ENCODE measurements at regions not wholly inside any gene's neighbourhood (a gene's known extent, or its start where the extent isn't known, plus 50 kb on each side); places are given as distances from the start of the nearest gene placed in this dataset.

DNA sequence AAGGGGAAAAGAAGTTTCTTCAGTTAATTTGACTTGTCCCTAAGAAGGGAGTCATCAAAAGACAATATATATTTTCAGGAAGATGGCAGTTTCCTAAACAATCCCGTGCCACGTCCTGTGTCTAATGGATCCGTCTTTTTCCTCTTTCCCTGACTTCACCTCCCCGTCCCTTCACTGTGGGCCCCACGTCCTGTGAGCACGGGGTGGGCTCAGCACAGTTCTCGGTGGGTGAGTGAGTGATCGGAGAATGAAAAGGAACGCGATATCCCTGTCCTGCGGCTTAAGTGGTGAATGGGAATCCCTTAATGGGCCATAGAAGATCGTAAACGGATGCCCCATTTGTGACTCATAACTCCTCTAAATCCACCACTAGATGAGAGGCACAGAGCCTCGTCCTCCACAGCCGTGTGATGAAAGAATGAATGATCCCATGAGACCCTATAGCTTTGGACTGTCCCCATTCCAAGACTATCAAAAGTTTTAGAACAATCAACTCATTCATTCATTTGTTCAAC is 63.5 kb upstream of the PITRM1 start:
- no peak for DNase-seq (ENCODE audit: extremely low read depth in 1 of 11, low read depth in 9 of 11, low spot score in 4 of 11)

- DNase-seq (ENCODE audit: extremely low read depth in 1 of 11, low read depth in 9 of 11, low spot score in 4 of 11): no peak
These were observed 62.8 kb upstream of the PITRM1 start for GRCh38 chr10:3235395-3235794.

- DNase-seq (ENCODE audit: extremely low read depth in 1 of 11, low read depth in 9 of 11, low spot score in 4 of 11): no peak
These were observed 61.0 kb upstream of the PITRM1 start for GRCh38 chr10:3233486-3233990.

- DNase-seq (ENCODE audit: extremely low read depth in 1 of 11, low read depth in 9 of 11, low spot score in 4 of 11): no peak
These were observed 59.6 kb upstream of the PITRM1 start for GRCh38 chr10:3231951-3232730.

GRCh38 chr10:3229815-3230214 is 57.2 kb upstream of the PITRM1 start:
- no peak for DNase-seq (ENCODE audit: extremely low read depth in 1 of 11, low read depth in 9 of 11, low spot score in 4 of 11)

GRCh38 chr10:3228629-3228945 is 56.0 kb upstream of the PITRM1 start:
- no peak for DNase-seq (ENCODE audit: extremely low read depth in 1 of 11, low read depth in 9 of 11, low spot score in 4 of 11)

DNA sequence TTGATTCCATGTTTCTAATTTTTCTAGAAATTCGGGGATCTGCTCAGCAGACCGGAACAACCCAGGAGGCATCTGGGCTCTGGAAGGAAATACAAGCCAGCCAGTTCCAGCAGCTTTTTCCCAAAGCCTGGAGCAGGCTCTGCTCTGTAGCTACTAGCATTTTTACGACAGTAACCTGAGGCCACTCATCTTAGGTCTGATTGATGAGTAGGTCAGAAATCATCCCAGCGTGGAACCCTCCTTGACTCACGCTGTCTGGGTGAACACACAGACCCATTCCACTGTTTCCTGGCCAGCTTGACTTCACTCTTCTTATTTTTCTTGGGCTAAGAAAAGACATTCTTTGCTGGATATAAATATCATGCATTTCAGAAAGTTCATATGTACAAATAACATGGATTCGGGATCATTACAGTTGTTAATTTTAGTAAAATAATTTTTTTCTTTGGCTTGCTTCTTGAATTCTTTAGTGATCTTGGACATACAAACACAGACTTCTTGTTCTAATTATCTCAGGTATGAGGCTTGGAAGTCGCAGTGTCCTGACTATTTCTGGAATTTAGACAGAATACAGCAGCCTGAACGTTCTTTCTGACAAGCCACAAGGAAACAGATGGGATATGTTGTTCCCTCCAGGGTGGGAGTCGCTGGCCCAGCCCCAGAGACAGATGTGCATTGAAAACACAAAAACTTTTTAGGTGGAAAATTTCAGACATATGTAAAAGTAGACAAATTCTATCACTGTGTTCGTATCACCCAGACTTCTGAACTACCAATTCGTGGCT is 54.6 kb upstream of the PITRM1 start:
- DNase-seq (ENCODE audit: extremely low read depth in 1 of 11, low read depth in 9 of 11, low spot score in 4 of 11): peak in 3 of 11 donors; percentile 15 to 59 (median 43)

DNA sequence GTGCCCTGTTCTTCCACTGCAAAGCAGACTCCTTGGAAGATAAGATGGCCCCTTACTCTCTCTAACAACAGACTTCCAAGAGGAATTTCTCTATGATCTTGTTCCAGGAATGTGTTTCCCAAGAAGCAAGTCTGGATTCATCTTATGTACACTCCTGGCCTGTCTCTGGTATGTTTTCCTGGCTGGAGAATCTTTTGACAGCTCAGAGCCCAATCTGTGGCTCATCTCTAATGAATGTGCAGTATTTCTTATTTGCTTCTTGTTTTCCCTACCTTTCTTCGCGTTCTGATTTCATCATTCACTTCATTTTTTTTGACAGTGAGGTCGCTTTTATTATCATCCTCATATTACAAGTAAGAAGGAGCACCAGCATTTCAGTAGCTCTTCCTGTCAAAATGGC is 53.0 kb upstream of the PITRM1 start:
- DNase-seq (ENCODE audit: extremely low read depth in 1 of 11, low read depth in 9 of 11, low spot score in 4 of 11): no peak

GRCh38 chr10:3224241-3224640 is 51.7 kb upstream of the PITRM1 start:
- DNase-seq (ENCODE audit: extremely low read depth in 1 of 11, low read depth in 9 of 11, low spot score in 4 of 11): no peak

- no peak for DNase-seq (ENCODE audit: extremely low read depth in 1 of 11, low read depth in 9 of 11, low spot score in 4 of 11)
These were observed 50.0 kb upstream of the PITRM1 start for GRCh38 chr10:3222626-3223025.

Measured in renal cortex interstitium (tissue), 11 donors.